ENCODE measurements at regions not wholly inside any gene's neighbourhood (a gene's known extent, or its start where the extent isn't known, plus 50 kb on each side); places are given as distances from the start of the nearest gene placed in this dataset.
"Not testable (repeated sequence)": the region's sequence is repeated elsewhere in the genome, so short reads cannot be mapped to it uniquely, and the experiment has no call there.

DNA sequence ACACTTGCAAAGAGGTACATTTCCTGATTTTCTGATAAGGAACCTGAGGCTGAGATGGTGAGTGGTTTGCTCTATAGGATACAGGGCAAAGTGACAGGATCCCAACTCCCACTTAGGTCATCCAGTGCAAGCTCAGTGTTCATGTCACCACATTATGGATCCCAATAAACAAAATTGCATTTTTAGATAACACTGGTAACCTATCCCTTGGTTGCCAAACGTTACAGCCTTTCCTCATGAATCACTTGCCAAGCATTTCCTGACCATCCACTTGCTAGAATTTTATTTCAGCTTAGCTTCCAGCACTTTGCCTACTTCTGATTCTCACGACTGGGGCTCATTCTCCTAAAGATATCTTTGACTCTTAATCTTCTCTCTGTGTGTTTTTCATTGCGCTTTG, 131.4 kb upstream of the ODAD2 start:
- no peak for DNase-seq

DNA sequence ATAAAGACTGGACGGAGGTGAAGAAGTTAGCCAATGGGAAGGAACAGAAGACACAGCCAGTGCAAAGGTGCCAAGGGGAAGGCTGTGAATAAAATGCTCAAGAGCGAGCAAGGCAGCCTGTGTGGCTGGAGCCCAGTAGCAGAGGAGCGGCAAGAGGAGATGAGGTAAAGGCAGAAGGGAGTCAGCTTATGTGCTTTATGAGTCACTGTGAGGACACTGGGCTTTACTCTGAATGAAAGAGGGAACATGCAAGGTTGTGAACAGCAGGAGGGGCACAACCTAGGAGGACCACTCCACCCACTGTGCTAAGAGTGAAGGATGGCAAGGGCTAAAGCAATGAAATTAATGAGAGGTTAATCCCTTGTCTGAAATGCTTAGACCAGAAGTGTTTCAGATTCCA, 129.0 kb upstream of the ODAD2 start:
- DNase-seq = no peak

DNA sequence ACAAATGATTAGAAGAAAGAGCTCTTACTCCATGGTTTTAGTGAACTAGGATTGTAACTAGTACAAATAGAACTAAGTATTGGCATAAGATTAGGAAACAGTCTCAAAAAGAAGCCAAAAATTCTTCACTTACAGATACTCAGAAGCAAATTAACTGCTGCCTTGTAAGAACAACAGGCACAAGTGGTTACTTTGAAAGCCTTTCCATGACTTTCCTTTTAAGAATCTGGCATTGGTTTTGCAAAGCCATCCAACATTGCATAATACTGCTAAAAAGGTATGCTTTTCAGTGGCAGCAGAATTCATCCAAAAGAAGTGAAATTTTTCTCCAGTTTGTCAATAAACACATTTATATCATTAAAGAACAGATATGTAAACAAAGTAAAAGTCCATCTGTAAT, 126.8 kb upstream of the ODAD2 start:
- no peak for DNase-seq

DNA sequence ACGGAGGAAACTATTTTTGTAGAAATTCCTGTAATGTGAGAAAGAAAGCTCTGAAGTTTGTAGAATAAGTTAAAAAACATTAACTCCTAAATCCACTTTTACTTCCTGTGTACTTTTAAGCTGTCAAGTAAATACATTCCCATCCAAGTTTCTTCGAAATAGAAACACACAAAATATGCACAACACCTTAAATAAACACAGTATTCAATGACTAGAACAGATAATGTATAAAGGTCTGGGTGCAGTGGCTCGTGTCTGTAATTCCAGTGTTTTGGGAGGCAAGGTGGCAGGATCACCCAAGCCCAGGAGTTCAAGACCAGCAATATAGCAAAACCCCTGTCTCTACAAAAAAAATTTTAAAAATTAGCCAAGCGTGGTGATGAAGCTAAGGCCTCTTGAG, 121.9 kb upstream of the ODAD2 start:
- no peak for DNase-seq

DNA sequence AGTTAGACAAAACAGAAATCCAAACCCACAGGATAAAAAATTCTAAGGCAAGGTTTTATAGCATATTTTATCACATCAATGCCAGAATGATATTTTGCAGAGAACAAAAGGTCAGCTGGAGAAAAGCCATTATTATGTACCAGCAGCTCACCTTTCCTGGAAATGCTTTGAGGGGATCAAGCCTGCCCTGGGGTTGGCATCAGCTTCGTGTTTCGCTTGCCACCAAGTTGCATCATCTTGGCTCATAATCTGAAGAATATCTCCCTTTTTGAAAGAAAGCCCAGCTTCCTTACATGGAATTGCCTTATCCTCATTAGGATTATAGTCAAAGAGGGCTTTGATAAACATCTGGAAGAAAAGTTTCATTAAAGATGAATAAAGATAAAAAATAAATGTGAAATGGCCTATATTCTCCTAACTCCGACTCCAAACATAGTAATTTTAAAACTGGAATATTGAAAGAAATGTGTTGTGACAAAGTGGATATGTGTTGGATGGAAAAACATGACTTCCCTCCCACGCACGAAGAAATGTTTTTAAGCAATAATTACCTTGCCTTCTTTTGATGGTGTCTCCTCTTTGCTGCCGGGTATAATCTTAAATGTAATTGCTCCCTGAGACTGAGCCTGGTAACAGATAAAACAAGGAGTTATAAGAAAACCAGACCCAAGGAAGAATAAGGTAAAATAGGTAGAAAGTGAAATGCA, 121.3 kb upstream of the ODAD2 start:
- no peak for DNase-seq

DNA sequence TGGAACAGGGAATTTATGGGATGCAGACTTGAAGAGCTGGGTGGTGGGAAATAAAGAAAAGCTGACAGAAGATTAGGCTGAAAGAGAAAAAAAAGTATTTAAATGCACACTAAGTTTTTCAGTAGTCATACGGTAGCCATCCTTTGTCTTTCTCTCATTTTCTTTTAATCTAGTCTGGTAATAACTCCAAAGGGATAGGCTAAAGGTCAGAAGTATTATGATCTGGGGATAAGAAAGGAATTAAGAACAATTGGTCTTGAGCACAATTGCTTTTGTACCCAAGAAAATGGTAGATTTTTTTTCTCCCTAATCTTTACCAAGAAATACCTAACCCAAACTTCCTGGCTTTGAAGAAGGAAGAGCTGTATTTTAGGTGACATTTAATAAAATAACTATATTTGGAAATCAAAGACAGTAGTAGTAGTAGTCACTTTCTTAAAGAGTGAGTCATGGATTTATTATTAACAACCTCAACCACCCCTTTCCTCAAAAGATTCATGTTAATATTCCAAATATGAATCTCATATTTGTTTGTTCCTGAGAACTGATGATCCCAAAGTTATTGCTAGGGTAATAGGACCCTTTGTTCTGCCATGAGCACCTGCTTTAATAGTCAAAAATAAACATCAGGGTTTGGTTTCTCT, 120.2 kb upstream of the ODAD2 start:
- no peak for DNase-seq

DNA sequence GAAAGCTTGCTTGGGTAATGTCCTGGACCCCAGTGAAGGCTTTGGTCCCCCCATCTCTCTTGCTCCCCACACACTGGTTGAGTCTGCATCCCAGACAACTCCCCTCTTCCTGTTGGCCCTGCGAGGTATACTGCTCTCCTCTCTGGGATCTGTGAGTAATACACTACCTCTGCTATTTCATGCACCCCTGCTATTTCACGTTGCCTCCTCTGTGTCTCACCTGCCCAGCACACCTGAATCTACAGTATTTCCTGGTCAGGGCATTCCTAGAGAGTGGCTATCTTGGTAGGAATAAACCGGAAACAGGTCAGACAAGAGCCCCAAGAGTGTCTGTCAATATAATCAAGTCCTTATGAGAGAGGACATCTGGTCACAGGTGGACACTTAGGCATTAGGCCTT, 114.3 kb upstream of the ODAD2 start:
- no peak for DNase-seq

DNA sequence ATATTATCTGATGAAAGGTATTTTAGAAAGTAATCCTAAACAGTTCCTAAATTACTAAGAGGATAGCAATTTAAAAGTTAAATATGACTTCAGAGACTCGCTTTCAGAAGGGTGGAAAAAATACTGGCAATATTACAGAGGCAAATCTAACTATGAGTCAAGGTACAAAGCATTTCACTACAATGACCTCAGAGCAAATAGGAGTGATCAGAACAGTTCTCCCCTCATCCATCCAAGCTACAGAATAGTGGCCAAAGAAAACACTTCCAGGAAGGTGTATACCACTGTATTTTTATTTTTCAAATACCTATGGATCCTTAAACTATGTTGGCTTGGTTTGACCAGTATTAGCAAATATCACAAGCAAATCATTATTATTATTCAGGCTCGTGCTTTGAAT, 112.8 kb upstream of the ODAD2 start:
- no peak for DNase-seq

DNA sequence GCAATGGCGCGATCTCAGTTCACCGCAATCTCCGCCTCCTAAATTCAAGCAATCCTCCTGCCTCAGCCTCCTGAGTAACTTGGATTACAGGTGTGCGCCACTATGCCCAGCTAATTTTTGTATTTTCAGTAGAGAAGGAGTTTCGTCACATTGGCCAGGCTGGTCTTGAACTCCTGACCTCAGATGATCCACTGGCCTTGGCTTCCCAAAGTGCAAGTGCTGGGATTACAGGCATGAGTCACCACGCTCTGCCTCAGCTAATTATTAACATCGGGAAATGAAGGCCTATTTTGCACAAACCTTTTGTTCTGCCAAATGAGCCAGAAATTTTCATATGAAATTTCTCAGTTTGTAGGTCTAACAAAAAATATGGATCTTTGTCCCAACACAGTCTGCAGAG, 106.7 kb upstream of the ODAD2 start:
- no peak for DNase-seq

DNA sequence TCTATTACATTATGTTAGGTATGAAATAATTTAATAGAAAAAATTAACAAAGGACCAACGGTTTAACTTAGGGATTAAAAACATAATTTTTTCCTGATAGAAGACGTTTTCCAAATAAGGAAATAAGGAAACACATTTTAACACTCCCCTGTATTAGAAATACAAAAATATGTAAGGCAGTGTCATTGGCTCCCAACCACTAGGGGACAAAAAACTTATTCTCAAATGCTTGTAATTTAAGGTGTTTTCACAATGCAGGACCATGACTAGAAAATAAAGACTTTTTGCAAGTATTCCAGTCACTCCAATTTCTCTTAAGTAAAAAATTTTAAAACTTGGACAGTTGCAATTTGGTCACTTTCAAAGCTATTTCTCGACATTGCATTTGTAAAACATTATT, 98.8 kb upstream of the ODAD2 start:
- no peak for DNase-seq

DNA sequence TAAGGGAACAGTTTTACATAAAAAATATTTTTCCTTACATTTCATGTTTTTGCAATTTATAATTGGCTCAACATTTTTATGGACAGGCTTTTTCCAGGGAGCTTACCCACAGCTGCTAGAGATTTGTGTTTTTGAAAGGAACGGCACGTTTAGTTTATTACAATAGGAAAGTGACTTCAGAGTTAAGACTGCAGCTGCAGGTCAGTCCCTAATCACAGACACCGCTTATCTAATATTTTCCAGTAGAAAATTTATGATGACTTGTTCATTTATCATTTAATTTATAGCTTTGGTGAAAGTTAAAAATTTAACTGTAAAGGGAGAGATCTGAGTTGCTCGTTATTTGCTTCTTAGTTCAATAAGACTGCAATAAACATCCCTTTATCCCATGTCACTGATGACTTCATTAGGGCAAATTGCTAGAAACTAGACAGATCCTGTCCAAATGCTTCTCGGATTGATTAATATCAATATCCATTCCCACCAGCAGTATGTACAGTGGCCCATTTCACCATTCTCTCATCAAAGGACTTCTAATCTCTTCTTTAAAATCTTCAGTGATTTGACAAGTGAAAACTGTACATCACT, 97.0 kb upstream of the ODAD2 start:
- DNase-seq = no peak

DNA sequence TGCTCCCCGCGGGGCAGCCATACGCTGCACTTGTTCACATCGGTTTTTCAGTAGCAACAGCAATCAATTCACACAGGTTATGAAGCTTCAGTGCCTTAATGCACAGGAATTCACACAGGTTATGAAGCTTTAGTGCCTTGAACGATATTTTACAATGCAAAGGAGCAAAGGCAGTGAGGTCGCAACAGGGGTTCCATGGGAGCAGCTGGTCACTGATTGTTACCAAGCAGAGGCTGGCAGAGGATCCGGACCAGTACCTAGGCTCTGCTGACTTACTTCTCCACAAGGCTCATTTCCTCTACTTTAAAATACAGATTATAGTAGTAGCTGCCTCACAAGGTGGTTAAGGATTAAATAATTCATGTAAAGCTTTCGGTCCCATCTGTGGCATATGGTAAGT, 95.2 kb upstream of the ODAD2 start:
- no peak for DNase-seq

DNA sequence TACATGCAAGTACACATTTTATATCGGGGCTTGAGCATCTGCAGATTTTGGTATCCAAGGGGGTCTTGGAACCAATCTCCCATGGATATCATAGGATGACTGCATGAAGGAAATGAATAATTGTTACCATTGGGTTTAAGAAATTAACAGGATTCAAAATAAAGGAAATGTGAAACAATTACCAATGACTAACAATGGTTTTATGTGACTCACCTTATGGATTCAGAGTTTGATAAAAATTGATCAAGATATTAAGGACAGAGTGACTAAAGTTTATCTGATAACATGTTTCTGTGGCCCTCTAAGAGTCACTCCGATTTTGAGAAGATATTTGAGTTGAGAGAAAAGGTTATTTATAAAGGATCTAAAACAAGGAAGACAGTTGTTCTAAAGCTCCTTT, 93.0 kb upstream of the ODAD2 start:
- no peak for DNase-seq

DNA sequence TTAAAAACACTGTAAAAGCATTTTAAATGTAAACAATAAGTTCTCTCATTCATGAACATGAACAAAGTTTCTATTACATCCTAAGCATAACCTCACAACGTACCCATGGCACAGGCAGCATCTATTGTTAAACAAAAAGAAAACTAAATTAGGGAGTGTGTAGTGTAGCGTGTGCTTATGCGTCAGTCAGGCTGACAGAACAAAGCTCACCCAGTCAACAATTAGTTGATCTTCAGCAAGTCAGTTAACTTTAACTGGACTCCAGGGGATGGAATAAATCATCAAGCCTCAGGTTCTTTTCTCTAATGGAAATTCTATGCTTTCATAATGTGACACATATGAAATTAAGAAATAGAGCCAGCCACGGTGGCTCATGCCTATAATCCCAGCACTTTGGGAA, 91.6 kb upstream of the ODAD2 start:
- DNase-seq = no peak

DNA sequence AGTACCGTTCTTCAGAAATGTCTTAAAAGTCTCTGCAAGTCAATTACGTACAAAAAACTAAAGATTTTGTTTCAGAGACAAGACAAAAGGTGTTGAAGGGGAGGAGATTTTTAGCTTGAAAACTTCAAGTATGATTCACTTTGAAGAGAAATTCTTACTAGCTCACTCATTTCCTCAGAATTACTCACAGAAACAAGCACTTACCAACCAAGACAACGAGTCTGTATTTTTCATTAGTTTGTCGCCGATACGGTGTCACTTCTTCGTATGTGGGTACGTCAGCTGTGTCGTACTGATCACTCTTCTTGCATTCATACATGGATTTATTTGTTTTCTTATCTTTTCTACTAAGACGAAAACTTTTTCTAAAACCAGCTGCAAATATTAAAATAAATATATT, 90.6 kb upstream of the ODAD2 start:
- no peak for DNase-seq

DNA sequence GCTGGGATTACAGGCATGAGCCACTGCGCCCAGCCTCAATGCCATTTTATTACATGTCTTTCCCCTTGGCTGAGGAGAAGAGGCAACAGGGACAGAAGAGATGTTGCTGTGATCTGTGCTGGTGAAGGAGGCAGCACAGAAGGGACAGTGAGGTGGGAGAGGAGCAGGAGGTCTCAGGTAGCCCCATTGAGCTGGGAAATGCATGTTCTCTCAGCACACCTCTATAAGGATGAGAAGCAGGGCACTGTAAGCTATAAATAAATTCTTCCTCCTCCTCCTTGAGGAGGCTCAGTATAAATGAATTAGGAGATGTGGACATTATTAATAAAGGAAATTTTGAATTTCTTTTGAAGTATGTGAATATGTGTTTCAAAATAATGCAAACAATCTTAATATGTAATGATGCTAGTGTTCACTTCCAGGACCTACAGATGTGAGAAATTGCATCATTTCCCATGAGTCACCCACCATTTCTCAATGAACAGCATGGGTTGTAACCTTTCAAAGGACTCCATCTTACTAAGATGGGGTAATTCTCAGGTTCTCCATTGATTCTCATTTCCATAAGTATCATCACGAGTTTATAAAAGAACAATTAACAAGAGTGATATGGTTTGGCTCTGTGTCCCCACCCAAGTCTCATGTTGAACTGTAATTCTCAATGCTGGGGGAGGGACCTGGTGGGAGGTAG, 88.9 kb upstream of the ODAD2 start:
- no peak for DNase-seq

DNA sequence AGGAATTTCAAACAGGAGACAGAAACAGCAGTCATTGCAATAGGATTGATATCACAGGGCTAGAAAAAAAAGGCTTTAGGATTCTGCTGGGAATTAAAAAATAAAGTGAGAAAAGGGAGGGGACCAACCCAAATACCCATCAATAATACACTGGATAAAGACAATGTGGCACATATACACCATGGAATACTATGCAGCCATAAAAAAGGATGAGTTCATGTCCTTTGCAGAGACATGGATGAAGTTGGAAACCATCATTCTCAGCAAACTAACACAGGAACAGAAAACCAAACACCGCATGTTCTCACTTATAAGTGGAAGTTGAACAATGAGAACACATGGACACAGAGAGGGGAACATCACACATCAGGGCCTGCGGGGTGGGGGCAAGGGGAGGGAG, 86.9 kb upstream of the ODAD2 start:
- not testable (repeated sequence) for DNase-seq

DNA sequence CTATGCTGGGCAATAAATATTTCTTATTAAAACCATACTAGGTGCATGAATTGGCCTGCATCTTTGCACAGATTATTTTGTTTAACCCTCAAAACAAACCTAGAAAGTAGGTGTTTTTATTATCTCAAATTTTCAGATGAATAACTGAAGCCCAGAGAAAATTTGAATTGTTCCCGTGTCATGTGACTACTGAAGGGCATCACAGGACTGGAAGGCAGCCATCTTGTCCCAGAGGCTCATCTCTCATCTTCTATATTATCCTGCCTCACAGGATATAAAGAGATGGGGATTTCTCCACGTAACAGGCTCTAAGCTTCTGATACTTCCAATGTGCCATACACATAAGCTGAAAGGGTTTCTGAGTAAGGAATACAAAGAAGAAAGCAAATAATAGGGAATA, 84.0 kb upstream of the ODAD2 start:
- no peak for DNase-seq

DNA sequence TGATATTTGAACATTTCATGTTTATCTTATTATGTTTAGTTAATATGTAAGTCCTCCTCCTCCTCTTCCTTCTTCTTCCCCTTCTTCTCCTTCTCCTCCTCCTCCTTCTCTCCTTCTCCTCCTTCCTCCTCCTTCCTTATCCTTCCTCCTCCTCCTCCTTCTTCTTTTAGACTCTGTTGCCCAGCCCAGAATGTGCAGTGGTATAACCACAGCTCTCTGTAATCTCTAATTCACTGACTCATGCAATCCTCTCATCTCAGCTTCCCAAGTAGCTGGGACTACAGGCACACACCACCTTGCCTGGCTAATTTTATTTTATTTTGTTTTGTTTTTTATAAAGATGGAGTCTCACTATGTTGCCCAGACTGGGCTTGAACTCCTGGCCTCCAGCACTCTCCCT, 83.4 kb upstream of the ODAD2 start:
- no peak for DNase-seq

DNA sequence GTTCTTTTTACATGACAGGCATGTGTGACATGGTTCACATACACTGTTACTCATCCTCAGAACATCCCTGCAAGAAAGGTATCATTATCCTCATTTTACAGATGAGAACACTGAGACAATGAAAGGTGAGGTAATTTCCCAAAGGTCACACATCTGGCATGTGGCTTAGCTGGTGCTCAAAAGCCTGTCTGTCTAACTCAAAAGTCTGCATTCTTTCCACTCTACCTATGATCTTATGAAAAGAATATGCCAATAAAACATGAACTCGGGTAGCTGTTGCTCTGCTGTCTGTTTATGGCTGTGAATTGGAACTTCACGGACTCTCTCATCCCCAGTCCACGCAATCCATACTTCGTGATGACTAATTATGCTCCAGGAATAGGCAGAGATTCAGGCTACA, 79.0 kb upstream of the ODAD2 start:
- DNase-seq = no peak

DNA sequence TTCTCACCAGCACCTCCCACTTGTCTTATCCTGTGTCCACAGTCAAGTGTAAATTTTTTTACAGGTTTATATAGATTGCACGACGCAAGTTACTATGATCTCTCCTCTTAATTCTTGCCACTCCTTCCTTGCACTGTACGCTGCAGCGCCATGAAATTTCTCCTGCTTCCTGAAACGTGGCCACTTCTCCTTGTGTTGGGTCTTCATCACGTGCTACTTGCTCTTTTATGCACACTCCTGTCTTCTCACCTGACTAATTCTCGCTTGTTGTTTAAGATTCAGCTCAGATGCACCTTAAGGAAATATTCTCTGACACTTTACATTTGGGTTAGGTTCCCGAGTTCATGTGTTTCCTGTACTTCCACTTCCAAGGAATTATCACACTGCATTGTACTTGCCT, 76.5 kb upstream of the ODAD2 start:
- DNase-seq = no peak

DNA sequence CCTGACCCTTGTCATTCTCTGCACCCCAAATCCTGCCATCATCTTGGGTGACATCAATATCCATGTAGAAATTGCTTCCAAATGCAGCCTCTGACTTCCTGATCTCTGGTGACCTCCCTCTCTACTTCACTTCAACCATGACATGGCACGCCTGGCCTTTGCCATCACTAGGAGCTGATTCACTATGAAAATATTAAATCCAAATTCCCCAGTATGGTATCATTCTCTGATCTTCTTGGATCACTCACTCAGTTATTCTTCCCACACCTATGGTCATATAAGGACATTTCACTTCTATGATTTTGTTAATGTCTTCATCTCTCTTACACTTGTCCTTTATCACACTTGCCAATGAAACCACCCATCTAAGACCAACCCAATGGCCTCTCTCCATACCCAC, 73.7 kb upstream of the ODAD2 start:
- DNase-seq = no peak

DNA sequence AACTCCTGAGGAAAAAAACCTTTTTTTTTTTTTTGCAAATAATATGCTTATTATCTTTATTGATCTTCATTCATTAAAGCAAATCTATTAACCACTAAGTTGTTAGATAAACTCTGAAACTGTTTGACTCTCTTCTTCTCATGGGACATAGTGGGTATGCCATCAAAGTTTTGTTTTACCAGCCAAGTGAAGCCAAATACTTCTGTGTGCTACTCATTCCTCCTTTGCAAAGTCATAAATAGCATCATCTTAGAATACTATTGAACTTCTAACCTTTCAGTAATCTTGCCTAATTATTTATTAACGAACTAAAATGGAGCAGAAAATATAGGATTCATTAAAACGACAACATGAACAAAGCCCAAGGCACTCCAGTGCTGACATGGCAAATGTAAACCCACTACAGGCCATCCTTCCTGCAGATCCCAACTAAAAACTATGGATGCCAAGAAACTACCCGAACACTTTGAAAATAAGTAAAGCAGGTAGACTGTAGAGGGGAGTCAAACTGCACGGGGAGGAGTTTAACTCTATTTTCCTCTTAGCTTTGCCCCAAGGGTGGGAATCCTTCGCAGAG, 61.2 kb upstream of the ODAD2 start:
- no peak for DNase-seq

DNA sequence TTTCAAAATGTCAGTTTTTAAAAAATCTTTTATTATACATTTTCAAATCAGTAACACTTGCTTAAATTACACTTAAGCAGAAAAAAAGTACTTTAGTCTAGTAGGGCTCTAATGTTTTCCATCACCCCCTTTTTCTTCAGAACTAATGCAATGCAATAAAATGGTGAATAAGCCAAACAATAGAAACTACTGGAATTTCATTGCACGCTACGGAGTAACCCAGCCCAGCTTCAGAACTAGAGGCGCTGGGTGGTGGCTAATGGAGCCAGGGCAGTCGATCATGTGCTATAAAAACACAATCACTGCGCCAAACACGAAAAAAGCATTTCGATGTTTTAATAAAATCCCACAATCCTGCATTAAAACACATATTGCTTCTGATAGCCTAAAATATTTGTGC, 59.9 kb upstream of the ODAD2 start:
- no peak for DNase-seq
